CD4-positive, CD25-positive, alpha-beta regulatory T cell (primary cell): ENCODE measurements at regions not wholly inside any gene's neighbourhood (a gene's known extent, or its start where the extent isn't known, plus 50 kb on each side); places are given as distances from the start of the nearest gene placed in this dataset.
"Not testable (repeated sequence)": the region's sequence is repeated elsewhere in the genome, so short reads cannot be mapped to it uniquely, and the experiment has no call there.

Source experiments
- ATAC-seq, 2 donors: fragments of 150-1000 bp; cut with Tn5 transposase; one replicate each; pipeline ENCODE4 v1.10.0; 2021; ENCODE audit warnings: low read depth in 2 of 2, moderate number of reproducible peaks in 2 of 2, moderate library complexity in 1 of 2
- DNase-seq, 3 donors: peaks; one replicate each; pipeline versions ENCODE4 v3.0.0 to v3.0.0-alpha.2; 2012 to 2022; ENCODE audit warnings: mixed read lengths in 1 of 3
- H3K27ac ChIP-seq: one replicate; pipeline ENCODE4 v1.7.0; 2013; ENCODE audit warnings: mild to moderate bottlenecking, low read length; ENCODE audit not compliant: insufficient read depth, poor library complexity, severe bottlenecking
- H3K27me3 ChIP-seq: one replicate; pipeline ENCODE4 v1.7.0; 2013; ENCODE audit warnings: low read length; ENCODE audit not compliant: control insufficient read depth, insufficient read depth
- H3K36me3 ChIP-seq: one replicate; pipeline ENCODE4 v1.7.0; 2013; ENCODE audit warnings: mild to moderate bottlenecking, low read length, moderate library complexity; ENCODE audit not compliant: control insufficient read depth, insufficient read depth
- H3K4me1 ChIP-seq: 2 replicates; pipeline ENCODE4 v1.7.0; 2013; ENCODE audit warnings: mild to moderate bottlenecking, low read length; ENCODE audit not compliant: insufficient read depth, control insufficient read depth, poor library complexity, severe bottlenecking
- H3K4me3 ChIP-seq: one replicate; pipeline ENCODE4 v1.7.0; 2013; ENCODE audit warnings: low read depth, mild to moderate bottlenecking, low read length, moderate library complexity
- H3K9me3 ChIP-seq, 2 experiments: 1 replicate in 1 of 2; 2 replicates in 1 of 2; pipeline ENCODE4 v1.7.0; 2013; ENCODE audit warnings: low read length in 2 of 2, mild to moderate bottlenecking in 1 of 2, moderate library complexity in 1 of 2; ENCODE audit not compliant: control insufficient read depth in 2 of 2
- H3K27ac Mint-ChIP-seq, 3 donors: one replicate each; pipeline ENCODE4 v1.8.0; 2020 to 2022; ENCODE audit warnings: mild to moderate bottlenecking in 3 of 3, mixed read lengths in 3 of 3, moderate library complexity in 2 of 3
- H3K27me3 Mint-ChIP-seq: one replicate; pipeline ENCODE4 v1.8.0; 2022; ENCODE audit warnings: mild to moderate bottlenecking, mixed read lengths
- H3K36me3 Mint-ChIP-seq: one replicate; pipeline ENCODE4 v1.8.0; 2020; ENCODE audit warnings: mixed read lengths
- H3K4me1 Mint-ChIP-seq, 4 donors: one replicate each; pipeline ENCODE4 v1.8.0; 2020 to 2022; ENCODE audit warnings: mixed read lengths in 4 of 4, mild to moderate bottlenecking in 1 of 4
- H3K4me3 Mint-ChIP-seq, 4 donors: one replicate each; pipeline ENCODE4 v1.8.0; 2020 to 2022; ENCODE audit warnings: mild to moderate bottlenecking in 4 of 4, mixed read lengths in 4 of 4, moderate library complexity in 3 of 4
- H3K9me3 Mint-ChIP-seq, 7 donors: one replicate each; pipeline ENCODE4 v1.8.0; 2020 to 2022; ENCODE audit warnings: mixed read lengths in 7 of 7, mild to moderate bottlenecking in 3 of 7, moderate library complexity in 2 of 7

DNA sequence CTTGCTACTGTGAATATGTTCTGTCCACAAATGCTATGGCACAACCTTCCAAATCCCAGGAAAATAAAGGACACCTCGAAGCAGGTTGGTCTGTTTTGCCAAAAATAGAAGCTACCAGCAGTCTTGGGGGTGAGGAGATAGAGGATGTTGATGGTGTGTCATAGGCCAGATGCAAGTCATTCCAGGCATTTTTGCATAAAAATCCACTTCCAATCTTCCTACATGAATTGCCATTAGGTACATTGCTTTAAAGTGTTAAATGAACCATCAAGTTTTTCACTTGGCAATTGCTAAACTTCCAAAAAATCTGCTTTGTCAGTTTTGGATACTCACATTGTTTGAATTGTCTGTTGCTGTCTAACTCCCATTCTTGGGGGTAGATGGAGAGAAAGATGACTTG, 295.4 kb downstream of the MYCN start:
- H3K27ac Mint-ChIP-seq = no peak overlapping the region
- H3K9me3 Mint-ChIP-seq = peaks cover 0 to 4% (median 0%) of the 10 kb centered on the region in 7 donors

DNA sequence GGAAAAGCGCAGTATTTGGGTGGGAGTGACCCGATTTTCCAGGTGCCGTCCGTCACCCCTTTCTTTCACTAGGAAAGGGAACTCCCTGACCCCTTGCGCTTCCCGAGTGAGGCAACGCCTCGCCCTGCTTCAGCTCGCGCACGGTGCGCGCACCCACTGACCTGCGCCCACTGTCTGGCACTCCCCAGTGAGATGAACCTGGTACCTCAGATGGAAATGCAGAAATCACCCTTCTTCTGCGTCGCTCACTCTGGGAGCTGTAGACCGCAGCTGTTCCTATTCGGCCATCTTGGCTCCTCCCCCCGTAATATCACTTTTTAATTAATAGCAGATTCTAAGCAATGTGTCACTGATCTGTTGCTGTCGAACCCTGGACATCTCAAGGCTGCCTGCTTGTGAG, 294.9 kb downstream of the MYCN start:
- H3K9me3 ChIP-seq, H3K4me3 ChIP-seq, H3K36me3 ChIP-seq, H3K4me3 Mint-ChIP-seq, H3K9me3 Mint-ChIP-seq, H3K4me1 ChIP-seq, DNase-seq, H3K27ac Mint-ChIP-seq, ATAC-seq, H3K27me3 ChIP-seq, H3K4me1 Mint-ChIP-seq, H3K27me3 Mint-ChIP-seq, H3K27ac ChIP-seq, H3K36me3 Mint-ChIP-seq: not testable (repeated sequence)

More for the DNA sequence above, 295.4 kb downstream of the MYCN start:
- H3K27ac ChIP-seq = no peak overlapping the region
- DNase-seq (no peak), ATAC-seq (no peak)
- Mint-ChIP-seq H3K36me3 (no peaks in the 10 kb centered on the region), H3K27me3 (no peaks in the 10 kb centered on the region), H3K4me1 (peaks cover 0 to 3% (median 0%) of the 10 kb centered on the region in 4 donors), H3K4me3 (no peak overlapping the region)
- no peaks in the 10 kb centered on the region for H3K9me3 ChIP-seq
- no peaks in the 10 kb centered on the region for H3K4me1 ChIP-seq
- no peaks in the 10 kb centered on the region for H3K36me3 ChIP-seq
- no peak overlapping the region for H3K4me3 ChIP-seq
- no peaks in the 10 kb centered on the region for H3K27me3 ChIP-seq

DNA sequence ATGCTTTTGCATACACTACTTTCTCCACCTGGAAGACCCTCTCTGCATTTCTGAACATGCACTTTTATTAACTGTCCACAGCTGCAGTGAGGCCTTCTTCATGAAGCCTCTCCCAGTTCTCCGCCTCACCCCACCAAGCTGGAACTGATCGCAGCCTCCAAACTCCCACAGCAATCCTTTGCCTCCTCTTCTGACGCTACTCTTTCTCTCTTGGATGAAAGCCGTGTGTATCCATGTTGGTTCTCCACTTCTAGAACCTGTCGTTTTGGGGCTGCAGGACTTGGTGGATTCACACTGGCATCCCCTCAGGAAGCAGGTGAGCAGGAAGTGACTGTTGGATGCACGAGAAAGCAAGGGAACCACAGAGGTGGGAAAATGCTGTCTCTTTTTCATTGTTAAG, 288.6 kb downstream of the MYCN start:
- Mint-ChIP-seq H3K4me3 (no peak overlapping the region), H3K4me1 (no peaks in the 10 kb centered on the region), H3K9me3 (peaks cover 0 to 1% (median 0%) of the 10 kb centered on the region in 7 donors), H3K27me3 (no peaks in the 10 kb centered on the region), H3K27ac (no peak overlapping the region), H3K36me3 (no peaks in the 10 kb centered on the region)
- H3K4me1 ChIP-seq = no peaks in the 10 kb centered on the region
- H3K36me3 ChIP-seq = no peaks in the 10 kb centered on the region
- no peak for DNase-seq
- no peak for ATAC-seq
- H3K9me3 ChIP-seq = no peaks in the 10 kb centered on the region
- H3K27me3 ChIP-seq = no peaks in the 10 kb centered on the region
- no peak overlapping the region for H3K4me3 ChIP-seq
- H3K27ac ChIP-seq = no peak overlapping the region

DNA sequence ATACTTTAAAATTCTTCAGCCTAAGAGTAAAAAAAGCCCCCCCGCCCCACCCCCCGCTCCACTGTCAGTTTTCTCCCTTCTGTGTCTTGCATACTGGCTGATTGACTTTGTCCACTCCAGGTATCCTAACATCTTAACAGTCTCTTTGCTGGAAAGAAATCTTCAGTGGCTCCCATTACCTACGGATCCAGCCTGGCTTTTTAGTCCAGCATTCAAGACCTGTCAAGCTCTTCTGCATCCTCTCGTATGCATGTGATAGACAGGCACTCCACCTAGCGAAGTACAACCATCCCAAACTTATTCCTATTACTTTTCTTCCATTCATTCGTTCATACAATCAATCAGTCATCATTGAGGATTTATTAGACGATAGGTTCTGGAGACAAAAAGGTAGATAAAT, 288.1 kb downstream of the MYCN start:
- no peaks in the 10 kb centered on the region for H3K27me3 Mint-ChIP-seq
- ATAC-seq = no peak
- no peaks in the 10 kb centered on the region for H3K36me3 ChIP-seq
- H3K9me3 Mint-ChIP-seq = peaks cover 0 to 1% (median 0%) of the 10 kb centered on the region in 7 donors
- DNase-seq = no peak
- no peaks in the 10 kb centered on the region for H3K4me1 Mint-ChIP-seq
- no peaks in the 10 kb centered on the region for H3K9me3 ChIP-seq
- H3K4me1 ChIP-seq = no peaks in the 10 kb centered on the region
- H3K4me3 ChIP-seq = no peak overlapping the region
- H3K27me3 ChIP-seq = no peaks in the 10 kb centered on the region
- no peak overlapping the region for H3K4me3 Mint-ChIP-seq
- H3K36me3 Mint-ChIP-seq = no peaks in the 10 kb centered on the region
- no peak overlapping the region for H3K27ac ChIP-seq
- H3K27ac Mint-ChIP-seq = no peak overlapping the region

DNA sequence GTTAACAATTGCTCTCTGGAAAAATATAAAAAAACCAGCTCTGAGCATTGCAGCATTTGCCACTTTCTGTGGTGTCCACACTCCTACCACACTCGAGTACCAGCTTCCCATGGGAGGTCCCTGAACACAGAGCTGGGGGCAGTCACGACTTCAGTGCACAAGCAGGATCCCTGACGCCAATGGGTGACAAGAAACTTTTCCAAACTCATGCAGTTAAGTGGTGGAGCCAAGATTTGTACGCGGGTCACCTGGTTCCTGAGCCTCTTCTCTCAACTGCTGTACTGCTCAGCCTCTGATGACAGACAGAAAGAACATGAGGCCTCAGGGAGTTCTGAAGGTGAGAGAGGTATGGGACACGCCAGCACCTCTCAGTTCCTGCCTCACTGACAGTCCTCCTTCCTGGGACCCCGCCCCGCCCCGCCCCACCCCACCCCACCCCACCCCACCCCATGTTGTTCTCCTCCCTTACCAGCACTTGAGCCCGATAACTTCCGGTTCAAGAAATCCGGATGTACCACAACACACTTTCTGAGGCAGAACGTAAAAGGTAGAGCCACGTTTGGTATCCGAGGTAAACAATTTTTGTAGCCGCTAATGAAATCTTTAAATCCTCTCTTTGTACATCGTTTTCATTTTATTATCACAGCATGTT, 287.6 kb downstream of the MYCN start:
- H3K27me3 ChIP-seq = no peaks in the 10 kb centered on the region
- no peak overlapping the region for H3K27ac ChIP-seq
- no peak overlapping the region for H3K4me3 Mint-ChIP-seq
- no peaks in the 10 kb centered on the region for H3K36me3 ChIP-seq
- no peaks in the 10 kb centered on the region for H3K4me1 ChIP-seq
- ATAC-seq = no peak
- H3K4me1 Mint-ChIP-seq = no peaks in the 10 kb centered on the region
- H3K9me3 Mint-ChIP-seq = peaks cover 0 to 1% (median 0%) of the 10 kb centered on the region in 7 donors
- H3K9me3 ChIP-seq = no peaks in the 10 kb centered on the region
- H3K27me3 Mint-ChIP-seq = no peaks in the 10 kb centered on the region
- H3K4me3 ChIP-seq = no peak overlapping the region
- H3K27ac Mint-ChIP-seq = no peak overlapping the region
- DNase-seq = no peak
- no peaks in the 10 kb centered on the region for H3K36me3 Mint-ChIP-seq

DNA sequence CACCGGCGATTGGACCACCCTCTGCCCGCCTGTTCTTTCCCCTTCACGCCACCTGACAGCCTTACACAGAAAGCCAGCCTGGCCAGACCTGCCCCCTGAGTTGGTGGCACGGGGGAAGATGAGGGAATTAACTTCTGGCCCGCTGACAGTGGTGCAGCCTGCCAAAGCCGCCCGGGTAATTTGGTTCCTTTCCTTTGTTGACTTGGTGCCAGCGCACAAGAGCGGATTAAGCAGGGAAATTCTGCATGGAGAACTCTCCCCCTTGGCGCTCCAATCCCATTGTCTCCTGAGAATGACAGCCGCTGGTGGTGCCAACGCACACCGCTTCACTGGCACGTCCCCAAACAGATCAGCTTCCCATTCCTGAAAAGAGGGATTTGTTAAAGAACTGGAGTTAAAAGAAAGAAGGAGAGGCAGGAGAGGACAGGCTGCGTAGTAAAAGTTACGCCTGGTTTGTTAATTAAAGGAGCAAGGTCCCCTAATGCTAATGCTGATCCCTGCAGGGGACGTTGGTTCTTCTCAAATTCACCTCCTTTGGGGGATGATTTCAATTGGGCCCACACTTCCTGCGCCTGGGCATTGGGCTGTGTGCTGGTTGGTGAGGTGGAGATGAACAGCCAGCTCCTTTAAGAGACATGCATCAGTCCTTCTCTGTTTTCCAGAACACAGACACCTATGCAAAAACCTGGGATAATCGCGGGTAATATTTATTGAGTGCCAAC, 286.8 kb downstream of the MYCN start:
- Histone ChIP-seq H3K36me3 (no peaks in the 10 kb centered on the region), H3K27me3 (no peaks in the 10 kb centered on the region), H3K4me1 (no peaks in the 10 kb centered on the region), H3K27ac (no peak overlapping the region), H3K9me3 (no peaks in the 10 kb centered on the region), H3K4me3 (no peak overlapping the region)
- ATAC-seq (no peak), DNase-seq (no peak)
- H3K4me1 Mint-ChIP-seq = no peaks in the 10 kb centered on the region
- H3K27me3 Mint-ChIP-seq = peaks cover 3% of the 10 kb centered on the region
- no peak overlapping the region for H3K4me3 Mint-ChIP-seq
- no peaks in the 10 kb centered on the region for H3K36me3 Mint-ChIP-seq
- no peak overlapping the region for H3K27ac Mint-ChIP-seq
- peaks cover 0 to 1% (median 0%) of the 10 kb centered on the region in 7 donors for H3K9me3 Mint-ChIP-seq

DNA sequence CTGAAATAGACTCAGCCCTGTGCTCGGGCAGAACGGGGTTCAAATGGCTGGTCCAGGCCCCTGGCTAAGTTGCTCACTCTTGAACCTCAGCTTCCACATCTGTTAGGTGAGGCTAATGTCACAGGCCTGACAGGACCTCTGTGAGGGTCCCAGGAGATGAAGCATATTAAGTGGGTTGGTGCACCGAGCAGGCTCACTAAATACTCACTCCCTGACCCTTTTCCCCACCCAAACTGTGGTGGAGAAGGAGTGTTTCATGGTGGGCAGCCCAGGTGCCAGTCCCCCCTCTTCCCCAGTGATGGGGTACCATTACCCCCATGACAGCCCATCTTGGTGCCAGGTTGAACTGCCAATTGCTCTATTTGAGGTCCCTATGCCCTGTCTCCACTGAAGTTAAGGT, 286.0 kb downstream of the MYCN start:
- no peak overlapping the region for H3K27ac Mint-ChIP-seq
- H3K27ac ChIP-seq = no peak overlapping the region
- H3K36me3 ChIP-seq = no peaks in the 10 kb centered on the region
- no peaks in the 10 kb centered on the region for H3K4me1 Mint-ChIP-seq
- ATAC-seq (no peak), DNase-seq (no peak)
- H3K4me3 Mint-ChIP-seq = no peak overlapping the region
- H3K27me3 ChIP-seq = no peaks in the 10 kb centered on the region
- H3K9me3 ChIP-seq = no peaks in the 10 kb centered on the region
- peaks cover 0 to 1% (median 0%) of the 10 kb centered on the region in 7 donors for H3K9me3 Mint-ChIP-seq
- H3K36me3 Mint-ChIP-seq = no peaks in the 10 kb centered on the region
- H3K4me1 ChIP-seq = no peaks in the 10 kb centered on the region
- H3K4me3 ChIP-seq = no peak overlapping the region
- peaks cover 4% of the 10 kb centered on the region for H3K27me3 Mint-ChIP-seq

DNA sequence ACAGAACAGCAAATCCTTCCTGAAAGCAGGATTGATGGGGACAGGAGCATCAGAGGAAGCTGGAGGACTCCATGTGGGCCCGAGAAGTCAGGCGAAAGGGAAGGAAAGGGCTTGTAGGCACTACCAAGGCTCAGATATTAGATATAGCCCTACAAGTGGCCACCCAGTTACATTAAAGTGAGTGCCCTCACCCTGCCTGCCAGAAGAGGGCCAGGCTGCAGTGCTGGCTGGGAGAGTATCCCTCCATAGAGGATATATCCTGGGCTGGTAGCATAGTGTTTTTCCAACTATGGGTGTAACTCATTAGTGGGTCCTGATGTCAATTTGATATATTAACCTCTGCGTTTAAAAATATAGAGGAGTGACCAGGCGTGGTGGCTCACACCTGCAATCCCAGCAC, 285.2 kb downstream of the MYCN start:
- H3K36me3 ChIP-seq = no peaks in the 10 kb centered on the region
- Mint-ChIP-seq H3K36me3 (no peaks in the 10 kb centered on the region), H3K9me3 (peaks cover 0 to 1% (median 0%) of the 10 kb centered on the region in 7 donors), H3K27me3 (peaks cover 4% of the 10 kb centered on the region), H3K4me1 (no peaks in the 10 kb centered on the region), H3K4me3 (no peak overlapping the region), H3K27ac (no peak overlapping the region)
- DNase-seq (no peak), ATAC-seq (no peak)
- no peaks in the 10 kb centered on the region for H3K27me3 ChIP-seq
- no peak overlapping the region for H3K4me3 ChIP-seq
- H3K27ac ChIP-seq = no peak overlapping the region
- H3K9me3 ChIP-seq = no peaks in the 10 kb centered on the region
- no peaks in the 10 kb centered on the region for H3K4me1 ChIP-seq
